Bronchial epithelial cell (primary cell): ENCODE measurements at regions not wholly inside any gene's neighbourhood (a gene's known extent, or its start where the extent isn't known, plus 50 kb on each side); places are given as distances from the start of the nearest gene placed in this dataset.

Experiments used
- DNase-seq: peaks from one replicate; pipeline ENCODE4 v3.0.0-alpha.2; 2010; ENCODE audit warnings: low read depth
- FAIRE-seq: peaks from 2 replicates; lab custom pipeline; 2011; peaks lifted over from hg19 to GRCh38; lab: Jason Lieb, UNC
- H3K27me3 ChIP-seq: 2 replicates; pipeline ENCODE4 v1.5.1; 2011; ENCODE audit warnings: low read length; ENCODE audit not compliant: control insufficient read depth, insufficient read depth
- H3K36me3 ChIP-seq: 2 replicates; pipeline ENCODE4 v1.5.1; 2011; ENCODE audit warnings: low read length; ENCODE audit not compliant: control insufficient read depth, insufficient read depth
- H3K4me3 ChIP-seq: 2 replicates; pipeline ENCODE4 v1.5.1; 2011; ENCODE audit warnings: mild to moderate bottlenecking, low read depth, low read length, control low read depth
- TF ChIP-seq, protein P1 (sequence below): IDR thresholded peaks from 2 replicates; pipeline ENCODE4 v1.5.1; 2011; ENCODE audit warnings: mild to moderate bottlenecking, moderate library complexity, low read length, control low read depth, inconsistent platforms; ENCODE audit not compliant: insufficient read depth, severe bottlenecking

- DNase-seq (no peak), FAIRE-seq (peak; percentile 13)
- no peak overlapping the region for H3K4me3 ChIP-seq
- H3K36me3 ChIP-seq: no peaks in the 10 kb centered on the region
- H3K27me3 ChIP-seq: no peaks in the 10 kb centered on the region
- TF ChIP-seq, protein P1, sequence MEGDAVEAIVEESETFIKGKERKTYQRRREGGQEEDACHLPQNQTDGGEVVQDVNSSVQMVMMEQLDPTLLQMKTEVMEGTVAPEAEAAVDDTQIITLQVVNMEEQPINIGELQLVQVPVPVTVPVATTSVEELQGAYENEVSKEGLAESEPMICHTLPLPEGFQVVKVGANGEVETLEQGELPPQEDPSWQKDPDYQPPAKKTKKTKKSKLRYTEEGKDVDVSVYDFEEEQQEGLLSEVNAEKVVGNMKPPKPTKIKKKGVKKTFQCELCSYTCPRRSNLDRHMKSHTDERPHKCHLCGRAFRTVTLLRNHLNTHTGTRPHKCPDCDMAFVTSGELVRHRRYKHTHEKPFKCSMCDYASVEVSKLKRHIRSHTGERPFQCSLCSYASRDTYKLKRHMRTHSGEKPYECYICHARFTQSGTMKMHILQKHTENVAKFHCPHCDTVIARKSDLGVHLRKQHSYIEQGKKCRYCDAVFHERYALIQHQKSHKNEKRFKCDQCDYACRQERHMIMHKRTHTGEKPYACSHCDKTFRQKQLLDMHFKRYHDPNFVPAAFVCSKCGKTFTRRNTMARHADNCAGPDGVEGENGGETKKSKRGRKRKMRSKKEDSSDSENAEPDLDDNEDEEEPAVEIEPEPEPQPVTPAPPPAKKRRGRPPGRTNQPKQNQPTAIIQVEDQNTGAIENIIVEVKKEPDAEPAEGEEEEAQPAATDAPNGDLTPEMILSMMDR: no peak
These were observed 236.8 kb upstream of the MARCKS start for GRCh38 chr6:113620386-113620785.

- no peak for DNase-seq
- FAIRE-seq: no peak
- Histone ChIP-seq H3K36me3 (peaks cover 2% of the 10 kb centered on the region), H3K27me3 (no peaks in the 10 kb centered on the region), H3K4me3 (no peak overlapping the region)
- TF ChIP-seq, protein P1: no peak
These were observed 234.9 kb upstream of the MARCKS start for GRCh38 chr6:113622254-113622653.

DNA sequence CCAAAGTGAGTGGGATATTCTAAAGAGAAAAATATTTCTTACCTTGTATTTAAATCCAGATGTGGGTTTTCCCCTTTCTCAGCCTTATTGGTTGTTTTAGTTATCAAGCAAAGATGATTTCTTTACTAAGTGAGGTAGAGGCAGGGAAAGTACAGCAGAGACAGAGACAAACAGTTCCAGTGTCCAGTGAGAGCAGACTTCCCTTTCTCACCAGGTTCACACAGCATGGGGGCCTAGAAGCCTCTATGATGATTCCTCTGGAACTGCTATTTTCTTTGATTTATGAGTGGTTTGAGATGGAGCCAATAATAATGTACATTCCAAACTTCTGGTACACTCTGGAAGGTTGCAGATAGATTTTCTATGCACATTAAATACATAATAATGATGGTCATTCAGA, 234.0 kb upstream of the MARCKS start:
- peaks cover 2% of the 10 kb centered on the region for H3K36me3 ChIP-seq
- TF ChIP-seq, protein P1: no peak
- no peak overlapping the region for H3K4me3 ChIP-seq
- DNase-seq (no peak), FAIRE-seq (no peak)
- no peaks in the 10 kb centered on the region for H3K27me3 ChIP-seq

DNA sequence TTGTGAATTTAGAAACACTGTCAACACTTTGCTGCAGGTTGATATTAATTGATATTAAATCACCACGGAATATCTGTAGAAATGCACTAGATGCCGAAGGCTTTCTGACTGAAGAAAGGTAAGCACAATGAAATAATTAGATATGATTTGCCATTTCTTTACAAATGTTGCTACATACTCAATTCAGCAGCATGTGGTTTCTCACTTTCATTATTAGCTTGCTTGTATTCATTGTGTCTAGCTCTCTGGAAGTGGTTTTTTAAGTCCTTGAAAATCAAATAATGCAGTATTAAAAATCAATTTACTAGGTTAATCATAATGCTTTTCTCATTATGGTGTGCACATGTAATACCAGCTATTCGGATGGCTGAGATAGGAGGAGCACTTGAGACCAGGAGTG, 231.3 kb upstream of the MARCKS start:
- H3K4me3 ChIP-seq: no peak overlapping the region
- DNase-seq (no peak), FAIRE-seq (no peak)
- H3K27me3 ChIP-seq: no peaks in the 10 kb centered on the region
- peaks cover 2% of the 10 kb centered on the region for H3K36me3 ChIP-seq
- TF ChIP-seq, protein P1: no peak

DNA sequence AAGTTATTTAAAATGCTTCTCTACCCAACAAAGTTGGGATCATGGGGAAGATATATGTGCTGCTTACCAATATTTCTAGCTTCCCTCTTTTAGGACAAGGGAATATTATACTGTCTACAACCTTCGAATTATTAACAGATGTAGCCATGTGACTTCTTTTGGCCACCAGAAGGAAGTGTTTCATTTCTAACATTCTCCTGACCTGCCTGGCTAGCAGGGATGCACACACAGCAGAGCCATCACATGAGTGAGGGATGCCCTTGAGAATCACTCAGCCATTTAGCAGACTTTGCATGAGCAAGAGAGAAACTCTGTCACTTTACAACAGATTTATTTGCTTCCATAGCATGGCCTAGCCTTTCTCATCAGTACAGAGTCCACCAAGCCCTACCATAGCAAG, 230.7 kb upstream of the MARCKS start:
- Histone ChIP-seq H3K27me3 (no peaks in the 10 kb centered on the region), H3K36me3 (peaks cover 2% of the 10 kb centered on the region), H3K4me3 (no peak overlapping the region)
- DNase-seq (no peak), FAIRE-seq (no peak)
- TF ChIP-seq, protein P1: no peak

DNA sequence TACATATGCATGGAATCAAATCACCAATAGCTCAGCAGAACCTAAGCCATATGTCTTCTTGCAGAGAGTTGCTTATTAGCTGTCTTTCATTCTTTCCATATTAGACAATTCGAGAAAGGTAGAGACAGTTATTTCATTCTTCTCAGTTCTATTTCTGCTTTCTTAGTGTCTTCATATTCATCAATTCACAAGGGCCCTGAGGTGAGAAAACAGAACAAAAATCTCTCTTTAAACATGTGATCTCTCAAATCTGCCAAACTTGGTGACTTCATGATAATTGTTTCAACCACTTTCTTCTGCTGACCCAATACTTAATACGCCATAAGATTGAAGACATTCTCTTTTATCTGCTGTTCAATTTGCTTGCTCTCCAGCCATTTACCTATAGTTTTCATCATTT, 229.7 kb upstream of the MARCKS start:
- peaks cover 2% of the 10 kb centered on the region for H3K36me3 ChIP-seq
- FAIRE-seq: no peak
- no peaks in the 10 kb centered on the region for H3K27me3 ChIP-seq
- H3K4me3 ChIP-seq: no peak overlapping the region
- TF ChIP-seq, protein P1: no peak
- DNase-seq: no peak
